SK-N-MC (cell line): ENCODE measurements at regions not wholly inside any gene's neighbourhood (a gene's known extent, or its start where the extent isn't known, plus 50 kb on each side); places are given as distances from the start of the nearest gene placed in this dataset.

Experiments
- EZH2 ChIP-seq: fragments of 200-600 bp; sonication (generic); IDR thresholded peaks from one replicate; pipeline ENCODE4 v1.6.1; 2017; ENCODE audit warnings: antibody characterized with exemption
- POLR2AphosphoS5 ChIP-seq: IDR thresholded peaks from 2 replicates; pipeline ENCODE4 v1.6.1; 2012; ENCODE audit warnings: mild to moderate bottlenecking, low read depth, low read length, borderline replicate concordance

- TF ChIP-seq POLR2AphosphoS5, result no peak
- TF ChIP-seq EZH2, result no peak
These were observed 81.7 kb upstream of the TMPRSS2 start for GRCh38 chr21:41589620-41590175.
